ENCODE measurements at regions not wholly inside any gene's neighbourhood (a gene's known extent, or its start where the extent isn't known, plus 50 kb on each side); places are given as distances from the start of the nearest gene placed in this dataset.

GRCh38 chr14:50037240-50037639 is 79.1 kb downstream of the VCPKMT start:
- POLR2A ChIA-PET = interaction anchor here (1.7 to 2.1 kb wide), 2 partner anchors 13 to 176 kb away, joined by 8 read pairs; no protein-coding TSS in a partner anchor
- no peak for DNase-seq (ENCODE audit: low read depth, low spot score)
- no peak for TF ChIP-seq CTCF (IDR thresholded peaks at IDR 0.05; ENCODE audit: low read depth, low read length)
- H3K27ac ChIP-seq (ENCODE audit: low read depth, low read length) = no peak overlapping the region
- H3K27me3 ChIP-seq (ENCODE audit: control insufficient read depth, insufficient read depth, low read length) = no peaks in the 10 kb centered on the region
- H3K4me3 ChIP-seq (ENCODE audit: low read depth, low read length) = no peak overlapping the region
- CTCF ChIA-PET = interaction anchor here (1.6 kb wide), 1 partner anchor 175 kb away, joined by 7 read pairs; no protein-coding TSS in a partner anchor
- peaks cover 7% of the 10 kb centered on the region; the same call in 1 of the 2 replicates for H3K9me3 ChIP-seq (ENCODE audit: control insufficient read depth, insufficient read depth, low read length)

GRCh38 chr14:50037852-50038251 is 78.5 kb downstream of the VCPKMT start:
- ChIA-PET CTCF (interaction anchor here (0.7 to 1.6 kb wide), 3 partner anchors 23 to 271 kb away, joined by 4 to 7 read pairs (median 5); no protein-coding TSS in a partner anchor), POLR2A (interaction anchor here (0.6 to 2.1 kb wide), 3 partner anchors 14 to 176 kb away, joined by 4 to 8 read pairs (median 8); no protein-coding TSS in a partner anchor)
- H3K4me3 ChIP-seq (ENCODE audit: low read depth, low read length) = no peak overlapping the region
- H3K9me3 ChIP-seq (ENCODE audit: control insufficient read depth, insufficient read depth, low read length) = peaks cover 7% of the 10 kb centered on the region; the same call in 1 of the 2 replicates
- no peaks in the 10 kb centered on the region for H3K27me3 ChIP-seq (ENCODE audit: control insufficient read depth, insufficient read depth, low read length)
- no peak for DNase-seq (ENCODE audit: low read depth, low spot score)
- peak overlapping the region; percentile 63 for H3K27ac ChIP-seq (ENCODE audit: low read depth, low read length)
- no peak for TF ChIP-seq CTCF (IDR thresholded peaks at IDR 0.05; ENCODE audit: low read depth, low read length)

DNA sequence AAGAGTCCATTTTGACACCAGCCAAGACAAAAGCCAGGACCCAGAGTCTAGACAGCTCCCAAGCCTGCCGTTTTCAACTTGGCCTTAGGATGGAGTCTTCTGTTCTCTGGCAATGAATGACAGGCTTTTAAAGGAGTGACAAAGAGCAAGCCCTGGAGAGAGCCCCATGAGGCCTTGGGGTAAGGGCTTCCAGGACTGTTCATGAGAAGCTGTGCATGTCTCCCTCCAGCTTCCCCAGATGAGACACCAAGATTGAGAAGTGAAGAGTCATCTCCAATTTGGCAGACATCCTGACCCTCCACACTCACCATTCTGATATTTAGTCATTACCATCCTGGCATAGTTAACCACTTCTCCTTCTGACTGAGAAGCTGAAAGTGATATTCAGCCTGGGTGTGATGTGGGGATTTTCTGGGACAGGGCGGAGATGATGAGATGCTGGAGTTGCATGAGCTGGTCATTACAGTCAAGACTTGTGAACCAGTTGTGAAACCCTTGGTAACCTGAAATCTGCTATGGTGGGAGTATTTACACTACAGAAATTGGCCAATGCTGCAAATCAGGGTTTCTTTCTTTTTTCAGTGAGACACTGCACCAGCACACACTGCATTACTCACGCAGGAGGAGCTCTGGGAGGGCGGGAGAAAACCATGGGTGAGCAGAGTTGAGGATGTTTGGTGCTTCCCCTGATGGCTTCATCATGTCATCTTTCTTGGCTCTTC is 77.8 kb downstream of the VCPKMT start:
- POLR2A ChIA-PET = interaction anchor here (0.6 to 2.1 kb wide), 7 partner anchors 8 to 177 kb away, joined by 3 to 8 read pairs (median 4); no protein-coding TSS in a partner anchor
- CTCF ChIA-PET = interaction anchor here (0.7 to 1.6 kb wide), 4 partner anchors 22 to 271 kb away, joined by 3 to 7 read pairs (median 4); no protein-coding TSS in a partner anchor
- peak; percentile 74 for DNase-seq (ENCODE audit: low read depth, low spot score)
- no peaks in the 10 kb centered on the region for H3K27me3 ChIP-seq (ENCODE audit: control insufficient read depth, insufficient read depth, low read length)
- H3K9me3 ChIP-seq (ENCODE audit: control insufficient read depth, insufficient read depth, low read length) = peaks cover 7% of the 10 kb centered on the region; the same call in 1 of the 2 replicates
- peak overlapping the region; percentile 63 for H3K27ac ChIP-seq (ENCODE audit: low read depth, low read length)
- H3K4me3 ChIP-seq (ENCODE audit: low read depth, low read length) = no peak overlapping the region
- no peak for TF ChIP-seq CTCF (IDR thresholded peaks at IDR 0.05; ENCODE audit: low read depth, low read length)

DNA sequence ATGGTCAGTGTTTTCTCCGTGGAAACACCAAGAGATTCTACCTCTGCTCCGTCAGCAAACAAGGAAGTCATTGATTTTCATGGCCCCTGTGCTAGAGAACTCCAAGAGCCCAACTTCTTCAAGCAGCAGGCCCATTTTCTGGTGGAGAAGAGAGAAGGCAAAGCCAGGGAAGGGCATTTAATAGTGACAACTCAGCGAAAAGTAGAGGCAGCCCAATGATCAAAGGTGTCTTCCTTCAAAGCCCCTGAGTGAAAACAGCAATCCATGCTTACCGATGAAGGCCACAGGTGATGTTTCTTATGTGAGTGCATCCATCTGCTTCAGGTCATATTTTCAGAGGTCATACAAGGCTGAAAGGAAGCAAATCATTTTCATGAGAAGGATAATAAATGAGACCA is 77.3 kb downstream of the VCPKMT start:
- CTCF ChIA-PET = interaction anchor here (0.7 kb wide), 1 partner anchor 177 kb away, joined by 3 read pairs; no protein-coding TSS in a partner anchor
- Histone ChIP-seq H3K27ac (ENCODE audit: low read depth, low read length) (peak overlapping the region; percentile 63), H3K9me3 (ENCODE audit: control insufficient read depth, insufficient read depth, low read length) (peaks cover 7% of the 10 kb centered on the region; the same call in 1 of the 2 replicates), H3K4me3 (ENCODE audit: low read depth, low read length) (no peak overlapping the region), H3K27me3 (ENCODE audit: control insufficient read depth, insufficient read depth, low read length) (no peaks in the 10 kb centered on the region)
- POLR2A ChIA-PET = interaction anchor here (0.7 to 2.1 kb wide), 6 partner anchors 8 to 178 kb away, joined by 3 to 8 read pairs (median 4); no protein-coding TSS in a partner anchor
- DNase-seq (ENCODE audit: low read depth, low spot score) = no peak
- TF ChIP-seq CTCF (IDR thresholded peaks at IDR 0.05; ENCODE audit: low read depth, low read length) = no peak

Measured in AG04450 (cell line).